ENCODE measurements at regions not wholly inside any gene's neighbourhood (a gene's known extent, or its start where the extent isn't known, plus 50 kb on each side); places are given as distances from the start of the nearest gene placed in this dataset.

DNA sequence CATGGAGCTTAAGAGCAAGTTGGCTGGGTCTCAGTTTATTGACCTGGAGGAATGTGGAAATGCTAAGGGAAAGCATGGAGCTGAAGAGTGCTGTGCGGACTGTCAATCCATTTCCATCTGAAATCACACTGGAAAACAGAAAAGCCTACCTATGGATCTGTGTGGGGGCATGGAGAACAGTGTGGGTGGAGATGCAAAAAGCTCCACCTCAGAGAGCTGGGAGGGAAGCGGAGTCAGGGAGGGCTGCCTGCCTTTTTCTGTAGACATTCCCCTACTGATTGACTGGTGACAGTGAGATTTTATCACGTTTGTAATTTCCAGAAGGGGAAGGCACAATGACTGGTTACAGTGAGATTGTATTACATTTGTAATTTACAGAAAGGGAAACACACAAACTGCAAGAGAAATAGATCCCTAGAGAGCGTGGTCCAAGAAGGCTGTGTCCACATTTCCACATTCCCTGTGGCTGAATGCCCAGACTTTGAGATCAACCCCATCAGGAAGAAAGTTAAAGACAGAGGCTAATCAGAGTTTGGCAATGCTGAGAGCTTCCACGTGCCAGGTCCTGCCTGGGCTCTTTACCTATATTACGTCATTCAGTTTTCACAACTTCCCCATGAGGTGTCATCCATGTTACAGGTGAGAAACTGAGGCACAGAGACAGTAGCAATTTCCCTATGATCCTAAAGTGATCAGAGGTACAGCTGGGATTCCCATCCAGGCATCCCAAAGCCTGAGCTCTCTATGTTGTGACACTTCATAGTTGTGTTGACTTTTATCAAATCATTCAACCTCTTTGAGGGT, 67.7 kb upstream of the NSMCE3 start:
- no CpG with 5 or more reads among the region's 6 CpGs for WGBS (ENCODE audit: extremely low coverage, insufficient read length, low lambda C conversion rate)
- Histone ChIP-seq H4K8ac (replicated peaks; ENCODE audit: insufficient read length, low read depth, low read length) (no peak overlapping the region), H4K91ac (ENCODE audit: insufficient read length, low read depth, low read length) (no peak overlapping the region), H3K56ac (ENCODE audit: insufficient read length, low read depth, low read length) (no peak overlapping the region), H3K4me2 (ENCODE audit: insufficient read depth, insufficient read length, low read length) (no peak overlapping the region), H3K23ac (ENCODE audit: insufficient read length, low read depth, low read length) (no peak overlapping the region), H3K27ac (ENCODE audit: insufficient read length, low read depth, low read length) (no peak overlapping the region), H2BK15ac (ENCODE audit: low read depth, low read length) (no peak overlapping the region), H3K9ac (ENCODE audit: extremely low read depth, insufficient read length, low read length) (no peak overlapping the region), H4K20me1 (ENCODE audit: control insufficient read depth, insufficient read depth, insufficient read length) (no peaks in the 10 kb centered on the region), H3K4ac (ENCODE audit: low read depth, low read length) (no peak overlapping the region), H2AFZ (ENCODE audit: low read length) (no peak overlapping the region), H2BK12ac (ENCODE audit: insufficient read length, low read depth, low read length) (no peak overlapping the region), H3K79me1 (ENCODE audit: insufficient read depth, low read depth, low read length, poor library complexity, severe bottlenecking) (no peaks in the 10 kb centered on the region), H3K23me2 (ENCODE audit: insufficient read length, low read depth, low read length, poor library complexity, severe bottlenecking) (no peaks in the 10 kb centered on the region), H2BK20ac (ENCODE audit: low read depth, low read length, poor library complexity, severe bottlenecking) (no peak overlapping the region), H3K9me3 (ENCODE audit: control insufficient read depth, low read depth, low read length) (no peaks in the 10 kb centered on the region), H3K18ac (ENCODE audit: insufficient read length, low read depth, low read length) (no peak overlapping the region), H3K4me1 (ENCODE audit: insufficient read depth, low read length) (peaks cover 3% of the 10 kb centered on the region), H4K5ac (ENCODE audit: insufficient read length, low read depth, low read length) (no peak overlapping the region), H3K27me3 (ENCODE audit: insufficient read depth, low read length) (no peaks in the 10 kb centered on the region), H3K79me2 (ENCODE audit: insufficient read depth, low read length) (no peaks in the 10 kb centered on the region), H3T11ph (ENCODE audit: low read length) (no peak overlapping the region), H2BK120ac (ENCODE audit: low read depth, low read length, poor library complexity, severe bottlenecking) (no peak overlapping the region), H2BK5ac (ENCODE audit: insufficient read length, low read length) (no peak overlapping the region), H3K14ac (ENCODE audit: insufficient read depth, low read length) (no peak overlapping the region), H2AK5ac (ENCODE audit: insufficient read length, low read length) (no peak overlapping the region)
- no peaks in the 10 kb centered on the region; the same call in 1 of the 2 replicates for H3K27me3 Mint-ChIP-seq (ENCODE audit: low read depth)
- no peaks in the 10 kb centered on the region for H3K9me3 Mint-ChIP-seq
- DNase-seq, result no peak
- H3K4me1 Mint-ChIP-seq, result peaks cover 7 to 22% of the 10 kb centered on the region in 2 experiments
- no peak overlapping the region for H3K4me3 Mint-ChIP-seq
- no peaks in the 10 kb centered on the region for H3K36me3 Mint-ChIP-seq (ENCODE audit: insufficient read depth in 1 of 3, low read depth in 3 of 3)
- TF ChIP-seq, protein P1, sequence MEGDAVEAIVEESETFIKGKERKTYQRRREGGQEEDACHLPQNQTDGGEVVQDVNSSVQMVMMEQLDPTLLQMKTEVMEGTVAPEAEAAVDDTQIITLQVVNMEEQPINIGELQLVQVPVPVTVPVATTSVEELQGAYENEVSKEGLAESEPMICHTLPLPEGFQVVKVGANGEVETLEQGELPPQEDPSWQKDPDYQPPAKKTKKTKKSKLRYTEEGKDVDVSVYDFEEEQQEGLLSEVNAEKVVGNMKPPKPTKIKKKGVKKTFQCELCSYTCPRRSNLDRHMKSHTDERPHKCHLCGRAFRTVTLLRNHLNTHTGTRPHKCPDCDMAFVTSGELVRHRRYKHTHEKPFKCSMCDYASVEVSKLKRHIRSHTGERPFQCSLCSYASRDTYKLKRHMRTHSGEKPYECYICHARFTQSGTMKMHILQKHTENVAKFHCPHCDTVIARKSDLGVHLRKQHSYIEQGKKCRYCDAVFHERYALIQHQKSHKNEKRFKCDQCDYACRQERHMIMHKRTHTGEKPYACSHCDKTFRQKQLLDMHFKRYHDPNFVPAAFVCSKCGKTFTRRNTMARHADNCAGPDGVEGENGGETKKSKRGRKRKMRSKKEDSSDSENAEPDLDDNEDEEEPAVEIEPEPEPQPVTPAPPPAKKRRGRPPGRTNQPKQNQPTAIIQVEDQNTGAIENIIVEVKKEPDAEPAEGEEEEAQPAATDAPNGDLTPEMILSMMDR (conservative IDR thresholded peaks at IDR 0.05), result no peak
- H3K27ac Mint-ChIP-seq, result peak overlapping the region in 1 of 3 experiments; percentile 25; a peak in 2 of 7 replicates

Measured in H9 (cell line).